ENCODE measurements at regions not wholly inside any gene's neighbourhood (a gene's known extent, or its start where the extent isn't known, plus 50 kb on each side); places are given as distances from the start of the nearest gene placed in this dataset.

- Histone ChIP-seq H3K4me1 (ENCODE audit: control insufficient read depth in 1 of 2, insufficient read depth in 1 of 2, low read depth in 1 of 2, low read length in 1 of 2) (no peaks in the 10 kb centered on the region), H3K36me3 (no peaks in the 10 kb centered on the region), H3K27me3 (peaks cover 27% of the 10 kb centered on the region), H3K27ac (no peak overlapping the region), H3K4me3 (ENCODE audit: low read depth in 1 of 2, low read length in 1 of 2) (no peak overlapping the region), H3K9me3 (no peaks in the 10 kb centered on the region)
- TF ChIP-seq CTCF (IDR thresholded peaks at IDR 0.05): no peak
These were observed 144.8 kb downstream of the OGFRL1 start for GRCh38 chr6:71433441-71433840.

- Histone ChIP-seq H3K4me3 (ENCODE audit: low read depth in 1 of 2, low read length in 1 of 2) (no peak overlapping the region), H3K4me1 (ENCODE audit: control insufficient read depth in 1 of 2, insufficient read depth in 1 of 2, low read depth in 1 of 2, low read length in 1 of 2) (no peaks in the 10 kb centered on the region), H3K36me3 (no peaks in the 10 kb centered on the region), H3K27ac (no peak overlapping the region), H3K27me3 (no peaks in the 10 kb centered on the region), H3K9me3 (no peaks in the 10 kb centered on the region)
- TF ChIP-seq CTCF (IDR thresholded peaks at IDR 0.05): no peak
These were observed 155.6 kb downstream of the OGFRL1 start for GRCh38 chr6:71444222-71444621.

GRCh38 chr6:71446057-71446456 lies 157.4 kb downstream of the OGFRL1 start:
- Histone ChIP-seq H3K27ac (no peak overlapping the region), H3K4me1 (ENCODE audit: control insufficient read depth in 1 of 2, insufficient read depth in 1 of 2, low read depth in 1 of 2, low read length in 1 of 2) (no peaks in the 10 kb centered on the region), H3K4me3 (ENCODE audit: low read depth in 1 of 2, low read length in 1 of 2) (no peak overlapping the region), H3K9me3 (no peaks in the 10 kb centered on the region), H3K36me3 (no peaks in the 10 kb centered on the region), H3K27me3 (no peaks in the 10 kb centered on the region)
- no peak for TF ChIP-seq CTCF (IDR thresholded peaks at IDR 0.05)

- Histone ChIP-seq H3K4me1 (ENCODE audit: control insufficient read depth in 1 of 2, insufficient read depth in 1 of 2, low read depth in 1 of 2, low read length in 1 of 2) (no peaks in the 10 kb centered on the region), H3K9me3 (no peaks in the 10 kb centered on the region), H3K4me3 (ENCODE audit: low read depth in 1 of 2, low read length in 1 of 2) (no peak overlapping the region), H3K27me3 (no peaks in the 10 kb centered on the region), H3K27ac (no peak overlapping the region), H3K36me3 (no peaks in the 10 kb centered on the region)
- no peak for TF ChIP-seq CTCF (IDR thresholded peaks at IDR 0.05)
These were observed 157.9 kb downstream of the OGFRL1 start for GRCh38 chr6:71446470-71446869.

- no peaks in the 10 kb centered on the region for H3K4me1 ChIP-seq (ENCODE audit: control insufficient read depth in 1 of 2, insufficient read depth in 1 of 2, low read depth in 1 of 2, low read length in 1 of 2)
- TF ChIP-seq CTCF (IDR thresholded peaks at IDR 0.05): no peak
- no peaks in the 10 kb centered on the region for H3K27me3 ChIP-seq
- no peak overlapping the region for H3K27ac ChIP-seq
- H3K4me3 ChIP-seq (ENCODE audit: low read depth in 1 of 2, low read length in 1 of 2): no peak overlapping the region
- no peaks in the 10 kb centered on the region for H3K36me3 ChIP-seq
- H3K9me3 ChIP-seq: no peaks in the 10 kb centered on the region
These were observed 164.2 kb downstream of the OGFRL1 start for GRCh38 chr6:71452697-71453370.

- Histone ChIP-seq H3K36me3 (no peaks in the 10 kb centered on the region), H3K4me1 (ENCODE audit: control insufficient read depth in 1 of 2, insufficient read depth in 1 of 2, low read depth in 1 of 2, low read length in 1 of 2) (no peaks in the 10 kb centered on the region), H3K27me3 (no peaks in the 10 kb centered on the region), H3K4me3 (ENCODE audit: low read depth in 1 of 2, low read length in 1 of 2) (no peak overlapping the region), H3K27ac (no peak overlapping the region), H3K9me3 (no peaks in the 10 kb centered on the region)
- TF ChIP-seq CTCF (IDR thresholded peaks at IDR 0.05): no peak
These were observed 164.7 kb downstream of the OGFRL1 start for GRCh38 chr6:71453371-71453706.
